ENCODE measurements at regions not wholly inside any gene's neighbourhood (a gene's known extent, or its start where the extent isn't known, plus 50 kb on each side); places are given as distances from the start of the nearest gene placed in this dataset.

DNA sequence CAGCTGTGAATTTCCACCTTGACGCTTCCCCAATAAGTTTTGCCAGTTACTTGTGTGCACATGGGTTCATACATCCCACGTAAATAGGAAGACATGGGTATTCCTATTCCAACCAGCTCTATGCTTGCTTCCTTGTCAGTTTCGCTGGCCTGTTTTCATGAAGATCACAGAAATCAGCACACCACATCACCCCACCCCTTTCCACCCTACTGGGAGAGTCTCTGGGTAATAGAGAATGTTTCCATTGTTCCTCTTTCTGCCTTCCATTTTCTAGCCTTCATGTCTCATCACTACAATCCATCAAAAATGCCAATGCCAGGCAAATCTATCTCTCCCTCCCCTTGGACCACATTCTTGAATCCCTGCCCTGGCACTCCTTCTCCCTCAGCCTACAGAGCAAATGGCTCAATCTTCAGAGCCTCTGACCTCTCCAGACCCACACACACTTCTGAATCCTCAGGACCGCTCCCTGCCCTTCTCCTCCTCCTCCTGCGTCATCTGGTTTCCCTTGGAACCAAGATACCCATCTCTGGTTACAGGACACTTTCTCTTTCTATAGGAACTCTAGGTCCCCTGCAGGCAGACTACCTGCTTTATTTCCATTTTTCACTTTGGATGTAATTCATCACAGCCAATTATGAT is 323.3 kb downstream of the DHX15 start:
- no peak for FAIRE-seq
- Histone ChIP-seq H3K27ac (no peak overlapping the region), H3K4me3 (no peak overlapping the region), H3K9me3 (no peaks in the 10 kb centered on the region), H3K4me1 (no peaks in the 10 kb centered on the region), H3K4me2 (no peak overlapping the region)
- 35% methylated on average over 5 of the region's 5 CpGs for WGBS (ENCODE audit: missing lambda C conversion rate)
- ATAC-seq = no peak
- TF ChIP-seq ZC3H11A (IDR thresholded peaks at IDR 0.05) (no peak), SREBF2 (IDR thresholded peaks at IDR 0.05) (no peak), JUNB (IDR thresholded peaks at IDR 0.05) (no peak), ZSCAN20 (CRISPR knock-in tag; IDR thresholded peaks at IDR 0.05) (no peak), TFCP2L1 (CRISPR knock-in tag; IDR thresholded peaks at IDR 0.05) (no peak), RARB (CRISPR knock-in tag; IDR thresholded peaks at IDR 0.05) (no peak), PHF8 (IDR thresholded peaks at IDR 0.05; ENCODE audit: borderline replicate concordance, low read depth) (no peak), MAFK (IDR thresholded peaks at IDR 0.05; ENCODE audit: partially characterized antibody) (no peak)
- TF ChIP-seq, protein P1, sequence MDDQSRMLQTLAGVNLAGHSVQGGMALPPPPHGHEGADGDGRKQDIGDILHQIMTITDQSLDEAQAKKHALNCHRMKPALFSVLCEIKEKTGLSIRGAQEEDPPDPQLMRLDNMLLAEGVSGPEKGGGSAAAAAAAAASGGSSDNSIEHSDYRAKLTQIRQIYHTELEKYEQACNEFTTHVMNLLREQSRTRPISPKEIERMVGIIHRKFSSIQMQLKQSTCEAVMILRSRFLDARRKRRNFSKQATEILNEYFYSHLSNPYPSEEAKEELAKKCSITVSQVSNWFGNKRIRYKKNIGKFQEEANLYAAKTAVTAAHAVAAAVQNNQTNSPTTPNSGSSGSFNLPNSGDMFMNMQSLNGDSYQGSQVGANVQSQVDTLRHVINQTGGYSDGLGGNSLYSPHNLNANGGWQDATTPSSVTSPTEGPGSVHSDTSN (IDR thresholded peaks at IDR 0.05) = no peak
- DNase-seq (ENCODE audit: low read depth in 1 of 2, low spot score in 1 of 2) = no peak
- CTCF ChIA-PET = no interaction called here
- POLR2A ChIA-PET = no interaction called here

GRCh38 chr4:24260133-24260715 is 324.1 kb downstream of the DHX15 start:
- no peaks in the 10 kb centered on the region for H3K4me1 ChIP-seq
- H3K4me2 ChIP-seq = no peak overlapping the region
- H3K4me3 ChIP-seq = no peak overlapping the region
- ATAC-seq (no peak), DNase-seq (ENCODE audit: low read depth in 1 of 2, low spot score in 1 of 2) (no peak), FAIRE-seq (no peak)
- 16% methylated on average over 8 of the region's 8 CpGs for WGBS (ENCODE audit: missing lambda C conversion rate)
- POLR2A ChIA-PET = no interaction called here
- TF ChIP-seq, protein P1 (IDR thresholded peaks at IDR 0.05) = no peak
- TF ChIP-seq MAFK (IDR thresholded peaks at IDR 0.05; ENCODE audit: partially characterized antibody) = peak; percentile 53
- CTCF ChIA-PET = no interaction called here
- no peaks in the 10 kb centered on the region for H3K9me3 ChIP-seq
- no peak overlapping the region for H3K27ac ChIP-seq

DNA sequence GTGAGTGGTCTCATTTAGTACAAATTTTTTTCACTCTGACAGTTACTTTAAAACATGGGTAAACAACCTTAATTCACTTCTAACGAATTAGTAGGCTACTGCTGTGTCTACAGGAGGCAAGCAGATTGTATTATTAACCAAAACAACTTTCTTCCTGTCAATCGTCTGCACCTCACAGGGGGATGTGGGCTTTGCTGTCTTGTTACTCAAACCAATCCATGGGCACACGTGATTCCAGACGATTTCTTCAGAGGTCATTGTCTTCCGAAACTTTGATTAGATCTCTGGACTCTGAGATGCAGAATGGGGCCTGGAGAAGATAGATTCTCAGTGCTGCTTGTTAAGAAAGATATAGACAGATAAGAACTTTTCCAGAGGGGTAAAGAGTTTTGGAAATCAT is 327.8 kb downstream of the DHX15 start:
- ChIA-PET POLR2A (no interaction called here), CTCF (no interaction called here)
- ATAC-seq = no peak
- no peak for FAIRE-seq
- H3K4me1 ChIP-seq = no peaks in the 10 kb centered on the region
- H3K4me2 ChIP-seq = no peak overlapping the region
- H3K27ac ChIP-seq = no peak overlapping the region
- DNase-seq (ENCODE audit: low read depth in 1 of 2, low spot score in 1 of 2) = no peak
- 8% methylated on average over 5 of the region's 5 CpGs for WGBS (ENCODE audit: missing lambda C conversion rate)
- no peak overlapping the region for H3K4me3 ChIP-seq
- TF ChIP-seq, protein P2, sequence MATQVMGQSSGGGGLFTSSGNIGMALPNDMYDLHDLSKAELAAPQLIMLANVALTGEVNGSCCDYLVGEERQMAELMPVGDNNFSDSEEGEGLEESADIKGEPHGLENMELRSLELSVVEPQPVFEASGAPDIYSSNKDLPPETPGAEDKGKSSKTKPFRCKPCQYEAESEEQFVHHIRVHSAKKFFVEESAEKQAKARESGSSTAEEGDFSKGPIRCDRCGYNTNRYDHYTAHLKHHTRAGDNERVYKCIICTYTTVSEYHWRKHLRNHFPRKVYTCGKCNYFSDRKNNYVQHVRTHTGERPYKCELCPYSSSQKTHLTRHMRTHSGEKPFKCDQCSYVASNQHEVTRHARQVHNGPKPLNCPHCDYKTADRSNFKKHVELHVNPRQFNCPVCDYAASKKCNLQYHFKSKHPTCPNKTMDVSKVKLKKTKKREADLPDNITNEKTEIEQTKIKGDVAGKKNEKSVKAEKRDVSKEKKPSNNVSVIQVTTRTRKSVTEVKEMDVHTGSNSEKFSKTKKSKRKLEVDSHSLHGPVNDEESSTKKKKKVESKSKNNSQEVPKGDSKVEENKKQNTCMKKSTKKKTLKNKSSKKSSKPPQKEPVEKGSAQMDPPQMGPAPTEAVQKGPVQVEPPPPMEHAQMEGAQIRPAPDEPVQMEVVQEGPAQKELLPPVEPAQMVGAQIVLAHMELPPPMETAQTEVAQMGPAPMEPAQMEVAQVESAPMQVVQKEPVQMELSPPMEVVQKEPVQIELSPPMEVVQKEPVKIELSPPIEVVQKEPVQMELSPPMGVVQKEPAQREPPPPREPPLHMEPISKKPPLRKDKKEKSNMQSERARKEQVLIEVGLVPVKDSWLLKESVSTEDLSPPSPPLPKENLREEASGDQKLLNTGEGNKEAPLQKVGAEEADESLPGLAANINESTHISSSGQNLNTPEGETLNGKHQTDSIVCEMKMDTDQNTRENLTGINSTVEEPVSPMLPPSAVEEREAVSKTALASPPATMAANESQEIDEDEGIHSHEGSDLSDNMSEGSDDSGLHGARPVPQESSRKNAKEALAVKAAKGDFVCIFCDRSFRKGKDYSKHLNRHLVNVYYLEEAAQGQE (IDR thresholded peaks at IDR 0.05) = no peak
- TF ChIP-seq GATA3 (IDR thresholded peaks at IDR 0.05; ENCODE audit: borderline replicate concordance) (no peak), KDM1A (IDR thresholded peaks at IDR 0.05; ENCODE audit: low read depth) (no peak), ESRRA (IDR thresholded peaks at IDR 0.05; ENCODE audit: borderline replicate concordance, low read length) (no peak), RAD21 (conservative IDR thresholded peaks at IDR 0.05 in 1 of 2, IDR thresholded peaks at IDR 0.05 in 1 of 2) (no peak), SMC3 (IDR thresholded peaks at IDR 0.05) (no peak), ZNF302 (CRISPR knock-in tag; IDR thresholded peaks at IDR 0.05) (no peak), HMGXB4 (CRISPR knock-in tag; IDR thresholded peaks at IDR 0.05; ENCODE audit: borderline replicate concordance) (no peak), ELK1 (IDR thresholded peaks at IDR 0.05; ENCODE audit: low read depth, low read length) (no peak), MAZ (IDR thresholded peaks at IDR 0.05; ENCODE audit: borderline replicate concordance, low read depth, low read length) (no peak), CEBPB (IDR thresholded peaks at IDR 0.05) (no peak), ZFP36 (IDR thresholded peaks at IDR 0.05; ENCODE audit: borderline replicate concordance, partially characterized antibody) (no peak)
- TF ChIP-seq, protein P3, sequence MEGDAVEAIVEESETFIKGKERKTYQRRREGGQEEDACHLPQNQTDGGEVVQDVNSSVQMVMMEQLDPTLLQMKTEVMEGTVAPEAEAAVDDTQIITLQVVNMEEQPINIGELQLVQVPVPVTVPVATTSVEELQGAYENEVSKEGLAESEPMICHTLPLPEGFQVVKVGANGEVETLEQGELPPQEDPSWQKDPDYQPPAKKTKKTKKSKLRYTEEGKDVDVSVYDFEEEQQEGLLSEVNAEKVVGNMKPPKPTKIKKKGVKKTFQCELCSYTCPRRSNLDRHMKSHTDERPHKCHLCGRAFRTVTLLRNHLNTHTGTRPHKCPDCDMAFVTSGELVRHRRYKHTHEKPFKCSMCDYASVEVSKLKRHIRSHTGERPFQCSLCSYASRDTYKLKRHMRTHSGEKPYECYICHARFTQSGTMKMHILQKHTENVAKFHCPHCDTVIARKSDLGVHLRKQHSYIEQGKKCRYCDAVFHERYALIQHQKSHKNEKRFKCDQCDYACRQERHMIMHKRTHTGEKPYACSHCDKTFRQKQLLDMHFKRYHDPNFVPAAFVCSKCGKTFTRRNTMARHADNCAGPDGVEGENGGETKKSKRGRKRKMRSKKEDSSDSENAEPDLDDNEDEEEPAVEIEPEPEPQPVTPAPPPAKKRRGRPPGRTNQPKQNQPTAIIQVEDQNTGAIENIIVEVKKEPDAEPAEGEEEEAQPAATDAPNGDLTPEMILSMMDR (IDR thresholded peaks at IDR 0.05) = no peak
- no peaks in the 10 kb centered on the region for H3K9me3 ChIP-seq

Data from A549 (cell line).